Renal cortical epithelial cell (primary cell): ENCODE measurements at regions not wholly inside any gene's neighbourhood (a gene's known extent, or its start where the extent isn't known, plus 50 kb on each side); places are given as distances from the start of the nearest gene placed in this dataset.

ENCODE experiments used
- DNase-seq: peaks from one replicate; pipeline ENCODE4 v3.0.0-alpha.2; 2011; ENCODE audit warnings: low read depth

GRCh38 chr15:94607176-94607654, 375.9 kb downstream of the MCTP2 start:
- DNase-seq, result no peak

- no peak for DNase-seq
These were observed 378.7 kb downstream of the MCTP2 start for GRCh38 chr15:94610069-94610468.

GRCh38 chr15:94610485-94610884, 379.1 kb downstream of the MCTP2 start:
- no peak for DNase-seq

- DNase-seq, result no peak
These were observed 380.3 kb downstream of the MCTP2 start for GRCh38 chr15:94611656-94612055.

- DNase-seq, result no peak
These were observed 384.3 kb downstream of the MCTP2 start for GRCh38 chr15:94615688-94616087.

GRCh38 chr15:94620632-94621031, 389.3 kb downstream of the MCTP2 start:
- DNase-seq, result no peak

- no peak for DNase-seq
These were observed 390.4 kb downstream of the MCTP2 start for GRCh38 chr15:94621736-94622135.

- no peak for DNase-seq
These were observed 395.6 kb downstream of the MCTP2 start for GRCh38 chr15:94626949-94627348.

GRCh38 chr15:94631608-94632007, 400.2 kb downstream of the MCTP2 start:
- no peak for DNase-seq

GRCh38 chr15:94638183-94638582, 406.8 kb downstream of the MCTP2 start:
- DNase-seq, result no peak

- no peak for DNase-seq
These were observed 408.3 kb downstream of the MCTP2 start for GRCh38 chr15:94639701-94640100.

GRCh38 chr15:94644433-94644832, 413.1 kb downstream of the MCTP2 start:
- DNase-seq, result no peak

- no peak for DNase-seq
These were observed 421.7 kb downstream of the MCTP2 start for GRCh38 chr15:94653071-94653470.

- DNase-seq, result no peak
These were observed 424.0 kb downstream of the MCTP2 start for GRCh38 chr15:94655249-94655880.

- DNase-seq, result no peak
These were observed 434.5 kb downstream of the MCTP2 start for GRCh38 chr15:94665676-94666441.

- DNase-seq, result no peak
These were observed 435.2 kb downstream of the MCTP2 start for GRCh38 chr15:94666553-94666952.

GRCh38 chr15:94667109-94667508, 435.7 kb downstream of the MCTP2 start:
- no peak for DNase-seq

GRCh38 chr15:94670438-94671034, 439.2 kb downstream of the MCTP2 start:
- DNase-seq, result peak; percentile 44

GRCh38 chr15:94671858-94672532, 440.6 kb downstream of the MCTP2 start:
- no peak for DNase-seq

GRCh38 chr15:94673801-94674200, 442.4 kb downstream of the MCTP2 start:
- DNase-seq, result no peak

GRCh38 chr15:94674296-94674695, 442.9 kb downstream of the MCTP2 start:
- DNase-seq, result peak; percentile 11

- DNase-seq, result no peak
These were observed 445.9 kb downstream of the MCTP2 start for GRCh38 chr15:94677202-94677790.
